Astrocyte (in vitro differentiated cells and primary cell): ENCODE measurements at regions not wholly inside any gene's neighbourhood (a gene's known extent, or its start where the extent isn't known, plus 50 kb on each side); places are given as distances from the start of the nearest gene placed in this dataset.
A peak's percentile ranks its signal among the peaks of the same experiment; 100 is the strongest.

ENCODE experiments used
- DNase-seq: peaks from one replicate; pipeline ENCODE4 v3.0.0-alpha.2; 2010; ENCODE audit warnings: low read depth
- FAIRE-seq: peaks from 2 replicates; lab custom pipeline; 2011; peaks lifted over from hg19 to GRCh38; lab: Jason Lieb, UNC
- H2AFZ ChIP-seq: 2 replicates; pipeline ENCODE4 v1.6.0; 2012; ENCODE audit warnings: low read depth, low read length, inconsistent platforms
- H3K27ac ChIP-seq: 2 replicates; pipeline ENCODE4 v1.5.1; 2011; ENCODE audit warnings: low read depth, low read length, inconsistent platforms
- H3K27me3 ChIP-seq: 2 replicates; pipeline ENCODE4 v1.6.0; 2011; ENCODE audit warnings: low read length, inconsistent platforms; ENCODE audit not compliant: insufficient read depth
- H3K36me3 ChIP-seq: 2 replicates; pipeline ENCODE4 v1.5.1; 2011; ENCODE audit warnings: low read length, inconsistent platforms; ENCODE audit not compliant: insufficient read depth
- H3K4me1 ChIP-seq: 2 replicates; pipeline ENCODE4 v1.5.1; 2011; ENCODE audit warnings: low read length, inconsistent platforms; ENCODE audit not compliant: insufficient read depth
- H3K4me2 ChIP-seq: 2 replicates; pipeline ENCODE4 v1.6.0; 2012; ENCODE audit warnings: low read length, inconsistent platforms
- H3K4me3 ChIP-seq: 2 replicates; pipeline ENCODE4 v1.5.1; 2011; ENCODE audit warnings: low read depth, mild to moderate bottlenecking, low read length, inconsistent platforms; ENCODE audit not compliant: insufficient read depth
- H3K79me2 ChIP-seq: 2 replicates; pipeline ENCODE4 v1.6.0; 2012; ENCODE audit warnings: mild to moderate bottlenecking, low read length, inconsistent platforms; ENCODE audit not compliant: insufficient read depth
- H3K9ac ChIP-seq: 2 replicates; pipeline ENCODE4 v1.6.0; 2012; ENCODE audit warnings: mild to moderate bottlenecking, low read length, inconsistent platforms
- H3K9me3 ChIP-seq: 2 replicates; pipeline ENCODE4 v1.5.1; 2012; ENCODE audit warnings: low read depth, mild to moderate bottlenecking, low read length, inconsistent platforms; ENCODE audit not compliant: insufficient read depth
- H4K20me1 ChIP-seq: 2 replicates; pipeline ENCODE4 v1.6.0; 2012; ENCODE audit warnings: low read length, inconsistent platforms; ENCODE audit not compliant: insufficient read depth
- H3K27ac Mint-ChIP-seq: one replicate; pipeline ENCODE4 v1.8.0; 2021; ENCODE audit warnings: mild to moderate bottlenecking, mixed read lengths; ENCODE audit not compliant: unreplicated experiment
- H3K27me3 Mint-ChIP-seq: one replicate; pipeline ENCODE4 v1.8.0; 2021; ENCODE audit warnings: low read depth, mixed read lengths; ENCODE audit not compliant: unreplicated experiment
- H3K36me3 Mint-ChIP-seq: one replicate; pipeline ENCODE4 v1.8.0; 2021; ENCODE audit warnings: low read depth, mixed read lengths; ENCODE audit not compliant: unreplicated experiment
- H3K4me1 Mint-ChIP-seq: one replicate; pipeline ENCODE4 v1.8.0; 2021; ENCODE audit warnings: low read depth, mixed read lengths; ENCODE audit not compliant: unreplicated experiment
- H3K4me3 Mint-ChIP-seq: one replicate; pipeline ENCODE4 v1.8.0; 2021; ENCODE audit warnings: mild to moderate bottlenecking, moderate library complexity, mixed read lengths; ENCODE audit not compliant: unreplicated experiment
- H3K9me3 Mint-ChIP-seq: one replicate; pipeline ENCODE4 v1.8.0; 2021; ENCODE audit warnings: mild to moderate bottlenecking, mixed read lengths; ENCODE audit not compliant: unreplicated experiment
- CTCF ChIP-seq: IDR thresholded peaks from 2 replicates; pipeline ENCODE4 v1.5.1; 2011; ENCODE audit warnings: low read depth, mild to moderate bottlenecking, inconsistent platforms, low read length, moderate library complexity; ENCODE audit not compliant: insufficient read depth
- EZH2 ChIP-seq: IDR thresholded peaks from 2 replicates; pipeline ENCODE4 v1.6.1; 2012; ENCODE audit warnings: mild to moderate bottlenecking, low read length, inconsistent platforms; ENCODE audit not compliant: insufficient read depth

- H3K27me3 ChIP-seq: no peaks in the 10 kb centered on the region
- FAIRE-seq (no peak), DNase-seq (no peak)
- H3K4me2 ChIP-seq: no peak overlapping the region
- peaks cover 3% of the 10 kb centered on the region for H3K4me1 Mint-ChIP-seq
- no peaks in the 10 kb centered on the region for H3K79me2 ChIP-seq
- peaks cover 2% of the 10 kb centered on the region for H3K4me1 ChIP-seq
- H3K9ac ChIP-seq: no peak overlapping the region
- no peaks in the 10 kb centered on the region for H3K27me3 Mint-ChIP-seq
- no peaks in the 10 kb centered on the region for H4K20me1 ChIP-seq
- no peak for TF ChIP-seq CTCF
- no peak for TF ChIP-seq EZH2
- no peaks in the 10 kb centered on the region for H3K36me3 Mint-ChIP-seq
- no peak overlapping the region for H2AFZ ChIP-seq
- H3K27ac Mint-ChIP-seq: no peak overlapping the region
- H3K9me3 ChIP-seq: no peaks in the 10 kb centered on the region
- H3K4me3 ChIP-seq: no peak overlapping the region
- no peak overlapping the region for H3K27ac ChIP-seq
- H3K4me3 Mint-ChIP-seq: no peak overlapping the region
- H3K9me3 Mint-ChIP-seq: no peaks in the 10 kb centered on the region
- H3K36me3 ChIP-seq: no peaks in the 10 kb centered on the region
Observed at GRCh38 chr5:92778261-92778660, 802.8 kb downstream of the NR2F1-AS1 start.

GRCh38 chr5:92777421-92777820 lies 803.6 kb downstream of the NR2F1-AS1 start:
- Histone ChIP-seq H3K9ac (no peak overlapping the region), H2AFZ (no peak overlapping the region), H3K27ac (no peak overlapping the region), H3K27me3 (no peaks in the 10 kb centered on the region), H3K9me3 (no peaks in the 10 kb centered on the region), H4K20me1 (no peaks in the 10 kb centered on the region), H3K36me3 (no peaks in the 10 kb centered on the region), H3K4me1 (peaks cover 2% of the 10 kb centered on the region), H3K79me2 (no peaks in the 10 kb centered on the region), H3K4me3 (no peak overlapping the region), H3K4me2 (no peak overlapping the region)
- no peak for FAIRE-seq
- TF ChIP-seq CTCF (no peak), EZH2 (no peak)
- H3K9me3 Mint-ChIP-seq: no peaks in the 10 kb centered on the region
- H3K27ac Mint-ChIP-seq: no peak overlapping the region
- no peaks in the 10 kb centered on the region for H3K27me3 Mint-ChIP-seq
- H3K4me1 Mint-ChIP-seq: peaks cover 3% of the 10 kb centered on the region
- H3K36me3 Mint-ChIP-seq: no peaks in the 10 kb centered on the region
- DNase-seq: peak; percentile 11
- H3K4me3 Mint-ChIP-seq: no peak overlapping the region

- Histone ChIP-seq H3K79me2 (no peaks in the 10 kb centered on the region), H4K20me1 (no peaks in the 10 kb centered on the region), H3K4me2 (no peak overlapping the region), H3K9ac (no peak overlapping the region), H3K9me3 (no peaks in the 10 kb centered on the region), H3K36me3 (no peaks in the 10 kb centered on the region), H3K4me3 (no peak overlapping the region), H2AFZ (peak overlapping the region; percentile 18), H3K27me3 (no peaks in the 10 kb centered on the region), H3K27ac (no peak overlapping the region), H3K4me1 (peaks cover 2% of the 10 kb centered on the region)
- Mint-ChIP-seq H3K36me3 (no peaks in the 10 kb centered on the region), H3K4me3 (no peak overlapping the region), H3K27ac (no peak overlapping the region), H3K9me3 (no peaks in the 10 kb centered on the region), H3K27me3 (no peaks in the 10 kb centered on the region), H3K4me1 (peaks cover 3% of the 10 kb centered on the region)
- DNase-seq (peak; percentile 36), FAIRE-seq (no peak)
- TF ChIP-seq EZH2 (no peak), CTCF (no peak)
Observed at GRCh38 chr5:92775711-92776615, 805.1 kb downstream of the NR2F1-AS1 start.
